Keratinocyte (primary cell): ENCODE measurements at regions not wholly inside any gene's neighbourhood (a gene's known extent, or its start where the extent isn't known, plus 50 kb on each side); places are given as distances from the start of the nearest gene placed in this dataset.

Experiments used
- EZH2 ChIP-seq: IDR thresholded peaks from one replicate; pipeline ENCODE4 v1.6.1; 2012; ENCODE audit warnings: inconsistent platforms, mild to moderate bottlenecking, low read length, moderate library complexity
- TF ChIP-seq, protein P1 (sequence below), 3 experiments: IDR thresholded peaks in 1 of 3; conservative IDR thresholded peaks in 1 of 3; optimal IDR thresholded peaks in 1 of 3; 2 replicates in 2 of 3; 3 replicates in 1 of 3; pipeline versions ENCODE3 to v1.5.1; 2011; ENCODE audit warnings: low read length in 3 of 3, mild to moderate bottlenecking in 3 of 3, moderate library complexity in 2 of 3, control low read depth in 1 of 3, inconsistent platforms in 1 of 3; ENCODE audit not compliant: insufficient read depth in 2 of 3; ENCODE audit errors: extremely low read depth in 1 of 3

DNA sequence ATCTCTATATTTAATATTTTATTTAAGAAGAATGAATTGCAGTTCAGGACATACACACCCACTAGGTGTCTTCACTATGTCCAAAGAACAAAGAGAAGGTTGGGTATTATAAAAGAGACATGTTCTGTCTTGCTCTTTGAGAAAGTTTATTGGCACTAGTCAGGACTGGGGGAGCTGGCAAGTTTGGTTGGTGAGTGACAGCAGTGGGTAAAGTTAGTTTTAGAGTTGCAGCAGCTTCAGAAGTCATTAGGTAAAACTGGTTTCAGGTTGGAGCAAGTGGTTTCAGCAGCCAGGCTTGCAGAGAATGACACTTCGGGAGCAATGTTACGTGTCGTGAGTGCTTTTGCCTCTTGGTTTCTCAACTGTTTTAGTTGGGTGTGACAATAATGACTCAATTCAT is 142.2 kb upstream of the HS3ST3A1 start:
- TF ChIP-seq, protein P1, sequence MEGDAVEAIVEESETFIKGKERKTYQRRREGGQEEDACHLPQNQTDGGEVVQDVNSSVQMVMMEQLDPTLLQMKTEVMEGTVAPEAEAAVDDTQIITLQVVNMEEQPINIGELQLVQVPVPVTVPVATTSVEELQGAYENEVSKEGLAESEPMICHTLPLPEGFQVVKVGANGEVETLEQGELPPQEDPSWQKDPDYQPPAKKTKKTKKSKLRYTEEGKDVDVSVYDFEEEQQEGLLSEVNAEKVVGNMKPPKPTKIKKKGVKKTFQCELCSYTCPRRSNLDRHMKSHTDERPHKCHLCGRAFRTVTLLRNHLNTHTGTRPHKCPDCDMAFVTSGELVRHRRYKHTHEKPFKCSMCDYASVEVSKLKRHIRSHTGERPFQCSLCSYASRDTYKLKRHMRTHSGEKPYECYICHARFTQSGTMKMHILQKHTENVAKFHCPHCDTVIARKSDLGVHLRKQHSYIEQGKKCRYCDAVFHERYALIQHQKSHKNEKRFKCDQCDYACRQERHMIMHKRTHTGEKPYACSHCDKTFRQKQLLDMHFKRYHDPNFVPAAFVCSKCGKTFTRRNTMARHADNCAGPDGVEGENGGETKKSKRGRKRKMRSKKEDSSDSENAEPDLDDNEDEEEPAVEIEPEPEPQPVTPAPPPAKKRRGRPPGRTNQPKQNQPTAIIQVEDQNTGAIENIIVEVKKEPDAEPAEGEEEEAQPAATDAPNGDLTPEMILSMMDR (optimal IDR thresholded peaks at IDR 0.05 in 1 of 3, IDR thresholded peaks at IDR 0.05 in 1 of 3, conservative IDR thresholded peaks at IDR 0.05 in 1 of 3; ENCODE audit: extremely low read depth in 1 of 3, insufficient read depth in 2 of 3, low read length in 3 of 3): no peak
- TF ChIP-seq EZH2: no peak
